A549 (cell line): ENCODE measurements at regions not wholly inside any gene's neighbourhood (a gene's known extent, or its start where the extent isn't known, plus 50 kb on each side); places are given as distances from the start of the nearest gene placed in this dataset.

Experiments
- ATAC-seq, 2 experiments: fragments of 200-7000 bp in 1 of 2; fragments of >200 bp in 1 of 2; cut with Nextera tagmentation in 1 of 2; cut with Tn5 transposase in 1 of 2; 3 replicates each; pipeline versions ENCODE4 v1.8.0 to v1.9.1; 2018 to 2020; ENCODE audit warnings: mild to moderate bottlenecking in 1 of 2, moderate library complexity in 1 of 2
- CTCF ChIA-PET: fragments of 300-600 bp; sonication (Branson Sonifier 250); formaldehyde crosslinking; extraction: SDS; loops from one replicate; lab custom pipeline; 2021; ENCODE audit warnings: antibody characterized with exemption, inconsistent platforms; lab: Yijun Ruan, JAX
- POLR2A ChIA-PET: fragments of 350-600 bp; formaldehyde crosslinking; extraction: SDS; loops from one replicate; lab custom pipeline; 2021; ENCODE audit warnings: antibody characterized with exemption, inconsistent platforms; lab: Yijun Ruan, JAX
- DNase-seq, 2 experiments: peaks; one replicate each; pipeline versions ENCODE4 v3.0.0 to v3.0.0-alpha.2; 2011 to 2016; ENCODE audit warnings: low read depth in 1 of 2, low spot score in 1 of 2
- FAIRE-seq: peaks from 2 replicates; lab custom pipeline; 2011; peaks lifted over from hg19 to GRCh38; lab: Jason Lieb, UNC
- H3K27ac ChIP-seq, 2 experiments: fragments of >200 bp; sonication (Bioruptor Twin); formaldehyde crosslinking; 3 replicates each; pipeline ENCODE4 v1.5.1; 2016 to 2017
- H3K4me1 ChIP-seq: fragments of >200 bp; sonication (Bioruptor Twin); formaldehyde crosslinking; 3 replicates; pipeline ENCODE4 v1.6.1; 2016
- H3K4me2 ChIP-seq: fragments of >200 bp; sonication (Bioruptor Twin); formaldehyde crosslinking; 3 replicates; pipeline ENCODE4 v1.6.1; 2016
- H3K4me3 ChIP-seq: fragments of >200 bp; sonication (Bioruptor Twin); formaldehyde crosslinking; 3 replicates; pipeline ENCODE4 v1.5.1; 2016
- H3K9me3 ChIP-seq: fragments of >200 bp; sonication (Bioruptor Twin); formaldehyde crosslinking; 3 replicates; pipeline ENCODE4 v1.6.1; 2016
- BCL3 ChIP-seq: fragments of >200 bp; sonication (Bioruptor Twin); formaldehyde crosslinking; IDR thresholded peaks from 3 replicates; pipeline ENCODE4 v1.6.1; 2016
- CBX8 ChIP-seq: fragments of 200-600 bp; sonication (generic); IDR thresholded peaks from 2 replicates; pipeline ENCODE4 v1.6.1; 2016
- CEBPB ChIP-seq, 2 experiments: fragments of >200 bp in 1 of 2; sonication (Bioruptor Twin) in 1 of 2; formaldehyde crosslinking in 1 of 2; IDR thresholded peaks; 2 replicates each; pipeline ENCODE4 v1.6.1; 2012 to 2016
- CHD4 ChIP-seq: fragments of 200-600 bp; sonication (generic); IDR thresholded peaks from 2 replicates; pipeline ENCODE4 v1.6.1; 2016; ENCODE audit warnings: antibody characterized with exemption, mild to moderate bottlenecking, borderline replicate concordance
- CTCF ChIP-seq: fragments of >200 bp; sonication (Bioruptor Twin); formaldehyde crosslinking; IDR thresholded peaks from 3 replicates; pipeline ENCODE4 v1.5.1; 2016
- E2F6 ChIP-seq: IDR thresholded peaks from 2 replicates; pipeline ENCODE4 v1.6.1; 2012; ENCODE audit warnings: low read depth, borderline replicate concordance
- EHF ChIP-seq: fragments of 250-450 bp; sonication (Bioruptor Pico); IDR thresholded peaks from 2 replicates; pipeline ENCODE4 v1.5.0; 2020; ENCODE audit warnings: mild to moderate bottlenecking
- EP300 ChIP-seq, 2 experiments: fragments of >200 bp; sonication (Bioruptor Twin); formaldehyde crosslinking; IDR thresholded peaks; 2 replicates in 1 of 2; 3 replicates in 1 of 2; pipeline ENCODE4 v1.6.1; 2016 to 2017
- FOXS1 ChIP-seq: fragments of 250-450 bp; sonication (Bioruptor Pico); IDR thresholded peaks from 2 replicates; pipeline ENCODE4 v1.5.0; 2020; ENCODE audit warnings: mild to moderate bottlenecking, moderate library complexity
- HEYL ChIP-seq: fragments of 250-450 bp; sonication (Bioruptor Pico); IDR thresholded peaks from 2 replicates; pipeline ENCODE4 v1.8.0; 2021; ENCODE audit warnings: mild to moderate bottlenecking, moderate library complexity
- HOXA7 ChIP-seq: fragments of 250-450 bp; sonication (Bioruptor Pico); IDR thresholded peaks from 2 replicates; pipeline ENCODE4 v1.5.0; 2020; ENCODE audit warnings: mild to moderate bottlenecking, moderate library complexity
- HOXB13 ChIP-seq: fragments of 250-450 bp; sonication (Bioruptor Pico); IDR thresholded peaks from 2 replicates; pipeline ENCODE4 v1.5.0; 2020; ENCODE audit warnings: low read depth, mild to moderate bottlenecking, moderate library complexity
- JUNB ChIP-seq: fragments of >200 bp; sonication (Bioruptor Twin); formaldehyde crosslinking; IDR thresholded peaks from 2 replicates; pipeline ENCODE4 v1.6.1; 2016
- KDM5A ChIP-seq: fragments of 200-600 bp; sonication (generic); IDR thresholded peaks from 2 replicates; pipeline ENCODE4 v1.6.1; 2016; ENCODE audit warnings: antibody characterized with exemption, mild to moderate bottlenecking
- MAZ ChIP-seq: fragments of 150-350 bp; IDR thresholded peaks from 2 replicates; pipeline ENCODE4 v1.6.1; 2014; ENCODE audit warnings: antibody characterized with exemption, low read depth, low read length, borderline replicate concordance
- PBX3 ChIP-seq: IDR thresholded peaks from 2 replicates; pipeline ENCODE4 v1.6.1; 2012
- PHF8 ChIP-seq: fragments of 200-600 bp; sonication (generic); IDR thresholded peaks from 2 replicates; pipeline ENCODE4 v1.6.1; 2016; ENCODE audit warnings: low read depth, mild to moderate bottlenecking, antibody characterized with exemption, moderate library complexity, borderline replicate concordance
- RAD21 ChIP-seq, 2 experiments: fragments of >200 bp in 1 of 2; sonication (Bioruptor Twin) in 1 of 2; formaldehyde crosslinking in 1 of 2; IDR thresholded peaks in 1 of 2; conservative IDR thresholded peaks in 1 of 2; 2 replicates in 1 of 2; 3 replicates in 1 of 2; pipeline ENCODE4 v1.6.1; 2012 to 2018; ENCODE audit warnings: inconsistent platforms in 1 of 2
- RCOR1 ChIP-seq: fragments of 150-350 bp; IDR thresholded peaks from 2 replicates; pipeline ENCODE4 v1.6.1; 2014; ENCODE audit warnings: antibody characterized with exemption, low read length, low read depth
- REST ChIP-seq: fragments of 200-600 bp; sonication (generic); IDR thresholded peaks from 2 replicates; pipeline ENCODE4 v1.6.1; 2016; ENCODE audit warnings: antibody characterized with exemption, mild to moderate bottlenecking, moderate library complexity
- RFX5 ChIP-seq: fragments of 450-650 bp; IDR thresholded peaks from 2 replicates; pipeline ENCODE4 v1.7.1; 2014; ENCODE audit warnings: antibody characterized with exemption, mild to moderate bottlenecking, moderate library complexity
- SREBF2 ChIP-seq: fragments of 450-650 bp; IDR thresholded peaks from 2 replicates; pipeline ENCODE4 v1.6.1; 2014; ENCODE audit warnings: mild to moderate bottlenecking, moderate library complexity
- WGBS: methylation state at CpG from one replicate; pipeline ENCODE4 v1.1.6; 2017; ENCODE audit errors: missing lambda C conversion rate; 5-methylcytosine and 5-hydroxymethylcytosine counted together

- Histone ChIP-seq H3K27ac (no peak overlapping the region), H3K9me3 (no peaks in the 10 kb centered on the region), H3K4me1 (no peaks in the 10 kb centered on the region), H3K4me3 (no peak overlapping the region), H3K4me2 (no peak overlapping the region)
- CTCF ChIA-PET, result no interaction called here
- 2% methylated on average over 2 of the region's 2 CpGs for WGBS
- POLR2A ChIA-PET, result no interaction called here
- DNase-seq (no peak), FAIRE-seq (no peak), ATAC-seq (no peak)
- TF ChIP-seq KDM5A (no peak), BCL3 (no peak), CTCF (no peak), EP300 (IDR thresholded peaks at IDR 0.05) (no peak), PHF8 (no peak), SREBF2 (no peak), CHD4 (no peak), CEBPB (IDR thresholded peaks at IDR 0.05) (no peak), PBX3 (no peak), JUNB (no peak), HOXA7 (CRISPR knock-in tag) (no peak), CBX8 (no peak), HEYL (no peak), EHF (CRISPR knock-in tag) (no peak), HOXB13 (CRISPR knock-in tag) (no peak), RFX5 (no peak), REST (no peak)
Observed at GRCh38 chr9:86541014-86541570, 186.9 kb upstream of the TUT7 start.

GRCh38 chr9:86535406-86535915 lies 181.3 kb upstream of the TUT7 start:
- H3K4me1 ChIP-seq, result no peaks in the 10 kb centered on the region
- ATAC-seq (no peak), FAIRE-seq (no peak), DNase-seq (no peak)
- H3K9me3 ChIP-seq, result no peaks in the 10 kb centered on the region
- ChIA-PET CTCF (no interaction called here), POLR2A (no interaction called here)
- WGBS, result 14% methylated on average over 5 of the region's 5 CpGs
- H3K4me2 ChIP-seq, result no peak overlapping the region
- H3K4me3 ChIP-seq, result no peak overlapping the region
- TF ChIP-seq RCOR1 (no peak), HOXA7 (CRISPR knock-in tag) (no peak), PHF8 (no peak), RAD21 (conservative IDR thresholded peaks at IDR 0.05 in 1 of 2, IDR thresholded peaks at IDR 0.05 in 1 of 2) (no peak), MAZ (no peak), E2F6 (no peak), FOXS1 (CRISPR knock-in tag) (no peak)
- H3K27ac ChIP-seq, result no peak overlapping the region
